ENCODE measurements at regions not wholly inside any gene's neighbourhood (a gene's known extent, or its start where the extent isn't known, plus 50 kb on each side); places are given as distances from the start of the nearest gene placed in this dataset.
"Not testable (repeated sequence)": the region's sequence is repeated elsewhere in the genome, so short reads cannot be mapped to it uniquely, and the experiment has no call there.

GRCh38 chr17:52546493-52546892 is 388.0 kb upstream of the CA10 start:
- DNase-seq (ENCODE audit: low read depth): no peak

GRCh38 chr17:52537421-52537820 is 378.9 kb upstream of the CA10 start:
- DNase-seq (ENCODE audit: low read depth): no peak

- DNase-seq (ENCODE audit: low read depth): no peak
Measured at GRCh38 chr17:52536489-52536888, 378.0 kb upstream of the CA10 start.

GRCh38 chr17:52532373-52532772 is 373.9 kb upstream of the CA10 start:
- no peak for DNase-seq (ENCODE audit: low read depth)

GRCh38 chr17:52524096-52524637 is 365.7 kb upstream of the CA10 start:
- no peak for DNase-seq (ENCODE audit: low read depth)

- no peak for DNase-seq (ENCODE audit: low read depth)
Measured at GRCh38 chr17:52517176-52517575, 358.7 kb upstream of the CA10 start.

GRCh38 chr17:52515927-52516326 is 357.4 kb upstream of the CA10 start:
- DNase-seq (ENCODE audit: low read depth): no peak

- no peak for DNase-seq (ENCODE audit: low read depth)
Measured at GRCh38 chr17:52505601-52506000, 347.1 kb upstream of the CA10 start.

- DNase-seq (ENCODE audit: low read depth): no peak
Measured at GRCh38 chr17:52504081-52504480, 345.6 kb upstream of the CA10 start.

GRCh38 chr17:52495646-52496045 is 337.1 kb upstream of the CA10 start:
- DNase-seq (ENCODE audit: low read depth): no peak

- no peak for DNase-seq (ENCODE audit: low read depth)
Measured at GRCh38 chr17:52482271-52482670, 323.8 kb upstream of the CA10 start.

GRCh38 chr17:52477824-52478699 is 319.5 kb upstream of the CA10 start:
- no peak for DNase-seq (ENCODE audit: low read depth)

- DNase-seq (ENCODE audit: low read depth): no peak
Measured at GRCh38 chr17:52476638-52477313, 318.3 kb upstream of the CA10 start.

- no peak for DNase-seq (ENCODE audit: low read depth)
Measured at GRCh38 chr17:52470553-52470952, 312.0 kb upstream of the CA10 start.

GRCh38 chr17:52465407-52465806 is 306.9 kb upstream of the CA10 start:
- DNase-seq (ENCODE audit: low read depth): no peak

GRCh38 chr17:52451294-52451861 is 292.9 kb upstream of the CA10 start:
- DNase-seq (ENCODE audit: low read depth): no peak

GRCh38 chr17:52442350-52442749 is 283.8 kb upstream of the CA10 start:
- no peak for DNase-seq (ENCODE audit: low read depth)

- DNase-seq (ENCODE audit: low read depth): no peak
Measured at GRCh38 chr17:52420555-52421078, 262.1 kb upstream of the CA10 start.

- peak; percentile 0 for DNase-seq (ENCODE audit: low read depth)
Measured at GRCh38 chr17:52419229-52419641, 260.7 kb upstream of the CA10 start.

GRCh38 chr17:52410781-52411180 is 252.3 kb upstream of the CA10 start:
- DNase-seq (ENCODE audit: low read depth): no peak

- not testable (repeated sequence) for DNase-seq (ENCODE audit: low read depth)
Measured at GRCh38 chr17:52409222-52409621, 250.7 kb upstream of the CA10 start.

- DNase-seq (ENCODE audit: low read depth): no peak
Measured at GRCh38 chr17:52395308-52395707, 236.8 kb upstream of the CA10 start.

GRCh38 chr17:52390422-52390821 is 231.9 kb upstream of the CA10 start:
- no peak for DNase-seq (ENCODE audit: low read depth)

Measured in fibroblast of the conjunctiva (primary cell).